HepG2 (cell line): ENCODE measurements at regions not wholly inside any gene's neighbourhood (a gene's known extent, or its start where the extent isn't known, plus 50 kb on each side); places are given as distances from the start of the nearest gene placed in this dataset.

Experiments used
- ATAC-seq: fragments of 200-7000 bp; cut with Tn5 transposase; 3 replicates; pipeline ENCODE4 v1.9.1; 2020; ENCODE audit warnings: mild to moderate bottlenecking, moderate library complexity
- BruUV-seq: library from RNA; stranded (reverse); fragments of 400-500 nt; replicated peaks from 2 replicates; lab custom pipeline; 2021; lab: Mats Ljungman, UMichigan
- CTCF ChIA-PET: fragments of 300-600 bp; formaldehyde crosslinking; extraction: SDS; loops from one replicate; lab custom pipeline; 2021; ENCODE audit warnings: low total read pairs, inconsistent platforms, low intra/inter-chr PET ratio; lab: Yijun Ruan, JAX
- POLR2A ChIA-PET: fragments of 350-600 bp; sonication (Branson Sonifier 250); formaldehyde crosslinking; loops from one replicate; lab custom pipeline; 2020; ENCODE audit warnings: antibody characterized with exemption, inconsistent platforms; lab: Yijun Ruan, JAX
- DNase-seq: peaks from one replicate; pipeline ENCODE4 v3.0.0-alpha.2; 2015; ENCODE audit warnings: low spot score
- FAIRE-seq: peaks from 3 replicates; lab custom pipeline; 2011; peaks lifted over from hg19 to GRCh38; lab: Jason Lieb, UNC
- H2AFZ ChIP-seq: one replicate; pipeline ENCODE4 v1.6.1; 2011; ENCODE audit warnings: low read length, inconsistent platforms
- H3K27ac ChIP-seq: fragments of 300-600 bp; 3 replicates; pipeline ENCODE4 v1.8.0; 2011; ENCODE audit warnings: mixed run types, mild to moderate bottlenecking, mixed read lengths, low read length, inconsistent platforms; ENCODE audit not compliant: insufficient read depth; ENCODE audit errors: extremely low read length
- H3K27me3 ChIP-seq, 2 experiments: fragments of 200-600 bp in 1 of 2; 2 replicates in 1 of 2; 3 replicates in 1 of 2; pipeline versions ENCODE4 v1.6.0 to v1.8.0; 2011; ENCODE audit warnings: low read length in 2 of 2, mild to moderate bottlenecking in 2 of 2, moderate library complexity in 2 of 2, inconsistent platforms in 1 of 2; ENCODE audit not compliant: insufficient read depth in 2 of 2, control insufficient read depth in 1 of 2
- H3K36me3 ChIP-seq, 2 experiments: fragments of 200-600 bp in 1 of 2; replicated peaks in 1 of 2; 2 replicates in 1 of 2; 3 replicates in 1 of 2; pipeline versions ENCODE4 v1.5.1 to v1.8.0; 2011; ENCODE audit warnings: low read length in 2 of 2, inconsistent platforms in 1 of 2; ENCODE audit not compliant: insufficient read depth in 2 of 2, control insufficient read depth in 1 of 2
- H3K4me1 ChIP-seq: 2 replicates; pipeline ENCODE4 v1.5.1; 2012; ENCODE audit warnings: low read length, inconsistent platforms; ENCODE audit not compliant: insufficient read depth
- H3K4me2 ChIP-seq: 2 replicates; pipeline ENCODE4 v1.6.0; 2011; ENCODE audit warnings: low read depth, low read length, inconsistent platforms
- H3K4me3 ChIP-seq, 3 experiments: fragments of 200-600 bp in 1 of 3; sonication (generic), shearing (Covaris generic) in 1 of 3; replicated peaks in 1 of 3; 2 replicates each; pipeline ENCODE4 v1.5.1; 2011 to 2016; ENCODE audit warnings: low read length in 3 of 3, inconsistent platforms in 2 of 3, low read depth in 2 of 3, mild to moderate bottlenecking in 2 of 3, control low read depth in 1 of 3, mixed read lengths in 1 of 3; ENCODE audit not compliant: insufficient read depth in 1 of 3
- H3K79me2 ChIP-seq: one replicate; pipeline ENCODE4 v1.6.1; 2011; ENCODE audit warnings: low read length, inconsistent platforms; ENCODE audit not compliant: insufficient read depth
- H3K9ac ChIP-seq: 2 replicates; pipeline ENCODE4 v1.6.0; 2011; ENCODE audit warnings: mild to moderate bottlenecking, low read depth, low read length, inconsistent platforms; ENCODE audit not compliant: insufficient read depth
- H3K9me3 ChIP-seq: 2 replicates; pipeline ENCODE4 v1.5.1; 2012; ENCODE audit warnings: mild to moderate bottlenecking, low read length
- H4K20me1 ChIP-seq: 2 replicates; pipeline ENCODE4 v1.6.0; 2011; ENCODE audit warnings: inconsistent platforms, mild to moderate bottlenecking, low read length, moderate library complexity; ENCODE audit not compliant: insufficient read depth
- ARHGAP35 ChIP-seq: sonication (generic); formaldehyde crosslinking; IDR thresholded peaks from 2 replicates; pipeline ENCODE4 v1.9.0; 2022; ENCODE audit warnings: mild to moderate bottlenecking, inconsistent platforms, moderate library complexity, missing genetic modification reagents, borderline replicate concordance
- ATAD3A ChIP-seq: sonication (generic); formaldehyde crosslinking; IDR thresholded peaks from 2 replicates; pipeline ENCODE4 v1.4.0; 2020; ENCODE audit warnings: missing genetic modification reagents
- BHLHE40 ChIP-seq: IDR thresholded peaks from 2 replicates; pipeline ENCODE4 v1.6.1; 2011; ENCODE audit warnings: low read length, improper control_type of control experiment
- CBFB ChIP-seq: sonication (generic); formaldehyde crosslinking; IDR thresholded peaks from 2 replicates; pipeline ENCODE4 v1.4.0; 2020; ENCODE audit warnings: missing genetic modification reagents
- HDAC2 ChIP-seq: sonication (generic); formaldehyde crosslinking; IDR thresholded peaks from 2 replicates; pipeline ENCODE4 v1.4.0; 2020; ENCODE audit warnings: missing genetic modification reagents
- MATR3 ChIP-seq: sonication (generic); formaldehyde crosslinking; IDR thresholded peaks from 2 replicates; pipeline ENCODE4 v1.4.0; 2020; ENCODE audit warnings: missing genetic modification reagents
- NFKBIZ ChIP-seq: IDR thresholded peaks from 2 replicates; pipeline ENCODE4 v1.6.1; 2018; ENCODE audit warnings: missing genetic modification reagents, missing compliant biosample characterization
- PCBP1 ChIP-seq: fragments of 200-400 bp; formaldehyde crosslinking; IDR thresholded peaks from 2 replicates; pipeline ENCODE4 v1.6.1; 2017; ENCODE audit warnings: mild to moderate bottlenecking, low read depth, low read length, borderline replicate concordance
- RFX5 ChIP-seq: IDR thresholded peaks from 2 replicates; pipeline ENCODE4 v1.6.1; 2011; ENCODE audit warnings: low read depth, low read length, improper control_type of control experiment
- RXRB ChIP-seq: IDR thresholded peaks from 2 replicates; pipeline ENCODE4 v1.6.1; 2016; ENCODE audit warnings: borderline replicate concordance, missing genetic modification reagents, missing compliant biosample characterization
- SP2 ChIP-seq: sonication (generic); formaldehyde crosslinking; IDR thresholded peaks from 2 replicates; pipeline ENCODE4 v1.5.1; 2020; ENCODE audit warnings: mild to moderate bottlenecking, missing genetic modification reagents
- ZNF570 ChIP-seq: sonication (generic); formaldehyde crosslinking; IDR thresholded peaks from 2 replicates; pipeline ENCODE4 v1.4.0; 2020; ENCODE audit warnings: mild to moderate bottlenecking, missing genetic modification reagents, borderline replicate concordance
- ZNF646 ChIP-seq: sonication (generic); formaldehyde crosslinking; IDR thresholded peaks from 2 replicates; pipeline ENCODE4 v1.9.0; 2021; ENCODE audit warnings: mild to moderate bottlenecking, missing genetic modification reagents
- ZNF678 ChIP-seq: sonication (generic); formaldehyde crosslinking; IDR thresholded peaks from 2 replicates; pipeline ENCODE4 v1.4.0; 2020; ENCODE audit warnings: mild to moderate bottlenecking, missing genetic modification reagents
- WGBS: methylation state at CpG from one replicate; pipeline ENCODE4 v1.1.6; 2017; ENCODE audit warnings: low lambda C conversion rate; 5-methylcytosine and 5-hydroxymethylcytosine counted together
- in situ Hi-C: cut with HindIII; loops from 2 replicates; pipeline ENCODE4 v1.10.0; 2017; ENCODE audit warnings: low pct_unique_long_range_greater_than_20kb; ENCODE audit not compliant: extremely low pct_ligation_motif_present
- intact Hi-C: fragments of 100-400 bp; cut with micrococcal nuclease; formaldehyde crosslinking; loops from one replicate; pipeline ENCODE4 v1.10.0; 2022; ENCODE audit not compliant: unreplicated experiment
- TF ChIP-seq, protein P1 (sequence below): sonication (generic); formaldehyde crosslinking; IDR thresholded peaks from 2 replicates; pipeline ENCODE4 v1.5.1; 2020; ENCODE audit warnings: missing genetic modification reagents, mild to moderate bottlenecking, borderline replicate concordance

GRCh38 chr3:18098960-18099587 lies 326.1 kb downstream of the SATB1 start:
- ChIA-PET CTCF (no interaction called here), POLR2A (no interaction called here)
- under 1% methylated on average over 6 of the region's 6 CpGs for WGBS
- H3K27ac ChIP-seq: no peak overlapping the region
- intact Hi-C loops: no loop called here
- FAIRE-seq (no peak), DNase-seq (no peak), ATAC-seq (no peak)
- no peaks in the 10 kb centered on the region for H3K9me3 ChIP-seq
- H3K36me3 ChIP-seq: no peaks in the 10 kb centered on the region
- H4K20me1 ChIP-seq: no peaks in the 10 kb centered on the region
- TF ChIP-seq CBFB (no peak), SP2 (CRISPR knock-in tag) (no peak), HDAC2 (CRISPR knock-in tag) (no peak), RXRB (CRISPR knock-in tag) (no peak), ARHGAP35 (CRISPR knock-in tag) (no peak), ZNF678 (CRISPR knock-in tag) (no peak), NFKBIZ (CRISPR knock-in tag) (no peak), MATR3 (no peak), RFX5 (no peak), ATAD3A (CRISPR knock-in tag) (no peak), ZNF646 (CRISPR knock-in tag) (no peak), PCBP1 (no peak), ZNF570 (CRISPR knock-in tag) (no peak), BHLHE40 (no peak)
- TF ChIP-seq, protein P1, sequence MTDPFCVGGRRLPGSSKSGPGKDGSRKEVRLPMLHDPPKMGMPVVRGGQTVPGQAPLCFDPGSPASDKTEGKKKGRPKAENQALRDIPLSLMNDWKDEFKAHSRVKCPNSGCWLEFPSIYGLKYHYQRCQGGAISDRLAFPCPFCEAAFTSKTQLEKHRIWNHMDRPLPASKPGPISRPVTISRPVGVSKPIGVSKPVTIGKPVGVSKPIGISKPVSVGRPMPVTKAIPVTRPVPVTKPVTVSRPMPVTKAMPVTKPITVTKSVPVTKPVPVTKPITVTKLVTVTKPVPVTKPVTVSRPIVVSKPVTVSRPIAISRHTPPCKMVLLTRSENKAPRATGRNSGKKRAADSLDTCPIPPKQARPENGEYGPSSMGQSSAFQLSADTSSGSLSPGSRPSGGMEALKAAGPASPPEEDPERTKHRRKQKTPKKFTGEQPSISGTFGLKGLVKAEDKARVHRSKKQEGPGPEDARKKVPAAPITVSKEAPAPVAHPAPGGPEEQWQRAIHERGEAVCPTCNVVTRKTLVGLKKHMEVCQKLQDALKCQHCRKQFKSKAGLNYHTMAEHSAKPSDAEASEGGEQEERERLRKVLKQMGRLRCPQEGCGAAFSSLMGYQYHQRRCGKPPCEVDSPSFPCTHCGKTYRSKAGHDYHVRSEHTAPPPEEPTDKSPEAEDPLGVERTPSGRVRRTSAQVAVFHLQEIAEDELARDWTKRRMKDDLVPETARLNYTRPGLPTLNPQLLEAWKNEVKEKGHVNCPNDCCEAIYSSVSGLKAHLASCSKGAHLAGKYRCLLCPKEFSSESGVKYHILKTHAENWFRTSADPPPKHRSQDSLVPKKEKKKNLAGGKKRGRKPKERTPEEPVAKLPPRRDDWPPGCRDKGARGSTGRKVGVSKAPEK (CRISPR knock-in tag): no peak
- H3K4me3 ChIP-seq: no peak overlapping the region
- H3K79me2 ChIP-seq: no peaks in the 10 kb centered on the region
- no peak overlapping the region for H2AFZ ChIP-seq
- H3K4me2 ChIP-seq: no peak overlapping the region
- no peaks in the 10 kb centered on the region for H3K4me1 ChIP-seq
- no TSS peak for BruUV-seq
- H3K9ac ChIP-seq: no peak overlapping the region
- no peaks in the 10 kb centered on the region for H3K27me3 ChIP-seq
- in situ Hi-C loops: no loop called here
